Tibial artery (tissue), 4 donors: ENCODE measurements at regions not wholly inside any gene's neighbourhood (a gene's known extent, or its start where the extent isn't known, plus 50 kb on each side); places are given as distances from the start of the nearest gene placed in this dataset.

ENCODE experiments used
- DNase-seq, 2 donors: peaks; one replicate each; pipeline ENCODE4 v3.0.0-alpha.2; 2019
- H3K27ac ChIP-seq, 2 donors: fragments of 200-600 bp; sonication (generic) in 1 of 2; 1 replicate in 1 of 2; 2 replicates in 1 of 2; pipeline ENCODE4 v1.5.1; 2018 to 2019; ENCODE audit warnings: mild to moderate bottlenecking in 1 of 2
- H3K27me3 ChIP-seq, 2 donors: fragments of 200-600 bp; sonication (generic) in 1 of 2; one replicate each; pipeline versions ENCODE4 v1.5.1 to v1.6.0; 2016 to 2019
- H3K36me3 ChIP-seq, 3 donors: fragments of 200-600 bp; sonication (generic) in 2 of 3; one replicate each; pipeline ENCODE4 v1.5.1; 2016 to 2019; ENCODE audit warnings: mild to moderate bottlenecking in 2 of 3
- H3K4me1 ChIP-seq, 4 donors: fragments of 200-600 bp; sonication (generic) in 2 of 4; 1 replicate in 3 of 4; 2 replicates in 1 of 4; pipeline ENCODE4 v1.5.1; 2016 to 2019
- H3K4me3 ChIP-seq, 2 donors: fragments of 200-600 bp; sonication (generic) in 1 of 2; 1 replicate in 1 of 2; 2 replicates in 1 of 2; pipeline ENCODE4 v1.5.1; 2018 to 2019; ENCODE audit warnings: mild to moderate bottlenecking in 2 of 2
- H3K9me3 ChIP-seq, 3 donors: fragments of 200-600 bp; sonication (generic) in 1 of 3; one replicate each; pipeline ENCODE4 v1.5.1; 2016 to 2019
- CTCF ChIP-seq, 2 experiments: fragments of 200-600 bp in 1 of 2; fragments of 450-650 bp in 1 of 2; IDR thresholded peaks; one replicate each; pipeline ENCODE4 v1.5.1; 2017 to 2019; ENCODE audit warnings: antibody characterized with exemption in 2 of 2, mild to moderate bottlenecking in 1 of 2, moderate library complexity in 1 of 2
- intact Hi-C: fragments of 100-400 bp; cut with DNase I; formaldehyde crosslinking; loops from one replicate; pipeline ENCODE4 v1.15.0; 2023; ENCODE audit warnings: low total_unique reads

GRCh38 chr12:4157122-4157521, 116.4 kb upstream of the CCND2 start:
- Histone ChIP-seq H3K4me1 (no peaks in the 10 kb centered on the region), H3K36me3 (no peaks in the 10 kb centered on the region), H3K27ac (no peak overlapping the region), H3K4me3 (no peak overlapping the region), H3K27me3 (peaks cover 0 to 4% of the 10 kb centered on the region in 2 donors), H3K9me3 (no peaks in the 10 kb centered on the region)
- DNase-seq: no peak
- no peak for TF ChIP-seq CTCF (IDR thresholded peaks at IDR 0.05)
- intact Hi-C loops: no loop called here

- no peak for TF ChIP-seq CTCF (IDR thresholded peaks at IDR 0.05)
- DNase-seq: no peak
- intact Hi-C loops: no loop called here
These were observed 117.2 kb upstream of the CCND2 start for GRCh38 chr12:4156317-4156716.

GRCh38 chr12:4154672-4155225, 118.8 kb upstream of the CCND2 start:
- DNase-seq: no peak
- Histone ChIP-seq H3K27ac (no peak overlapping the region), H3K27me3 (no peaks in the 10 kb centered on the region), H3K4me1 (no peaks in the 10 kb centered on the region), H3K9me3 (no peaks in the 10 kb centered on the region), H3K4me3 (no peak overlapping the region), H3K36me3 (no peaks in the 10 kb centered on the region)
- intact Hi-C loops: no loop called here
- TF ChIP-seq CTCF (IDR thresholded peaks at IDR 0.05): no peak

More at GRCh38 chr12:4156317-4156716, 117.2 kb upstream of the CCND2 start:
- no peaks in the 10 kb centered on the region for H3K9me3 ChIP-seq
- no peak overlapping the region for H3K4me3 ChIP-seq
- H3K4me1 ChIP-seq: no peaks in the 10 kb centered on the region
- no peaks in the 10 kb centered on the region for H3K27me3 ChIP-seq
- H3K27ac ChIP-seq: no peak overlapping the region
- no peaks in the 10 kb centered on the region for H3K36me3 ChIP-seq

- intact Hi-C loops: no loop called here
- no peaks in the 10 kb centered on the region for H3K4me1 ChIP-seq
- H3K27me3 ChIP-seq: no peaks in the 10 kb centered on the region
- no peak overlapping the region for H3K4me3 ChIP-seq
- no peaks in the 10 kb centered on the region for H3K36me3 ChIP-seq
- TF ChIP-seq CTCF (IDR thresholded peaks at IDR 0.05): no peak
- H3K27ac ChIP-seq: no peak overlapping the region
- no peak for DNase-seq
- H3K9me3 ChIP-seq: no peaks in the 10 kb centered on the region
These were observed 120.1 kb upstream of the CCND2 start for GRCh38 chr12:4153343-4153892.

GRCh38 chr12:4152145-4152795, 121.3 kb upstream of the CCND2 start:
- no peak for DNase-seq
- no peak for TF ChIP-seq CTCF (IDR thresholded peaks at IDR 0.05)
- H3K4me3 ChIP-seq: no peak overlapping the region
- no peaks in the 10 kb centered on the region for H3K27me3 ChIP-seq
- no peak overlapping the region for H3K27ac ChIP-seq
- no peaks in the 10 kb centered on the region for H3K36me3 ChIP-seq
- H3K4me1 ChIP-seq: no peaks in the 10 kb centered on the region
- no peaks in the 10 kb centered on the region for H3K9me3 ChIP-seq
- intact Hi-C loops: no loop called here
